Naive thymus-derived CD4-positive, alpha-beta T cell (primary cell): ENCODE measurements at regions not wholly inside any gene's neighbourhood (a gene's known extent, or its start where the extent isn't known, plus 50 kb on each side); places are given as distances from the start of the nearest gene placed in this dataset.

Experiments
- ATAC-seq: fragments of 150-1000 bp; cut with Tn5 transposase; 2 replicates; pipeline ENCODE4 v1.10.0; 2021; ENCODE audit warnings: mild to moderate bottlenecking, moderate library complexity
- CTCF ChIA-PET: fragments of 350-600 bp; sonication (Branson Sonifier 250); formaldehyde crosslinking; loops from one replicate; lab custom pipeline; 2021; ENCODE audit warnings: antibody characterized with exemption; lab: Charles Lee
- POLR2A ChIA-PET: fragments of 350-600 bp; sonication (Branson Sonifier 250); formaldehyde crosslinking; loops from one replicate; lab custom pipeline; 2021; ENCODE audit warnings: antibody characterized with exemption, inconsistent platforms; lab: Charles Lee
- DNase-seq, 9 donors: peaks; one replicate each; pipeline versions ENCODE4 v3.0.0 to v3.0.0-alpha.2; 2020 to 2022; ENCODE audit warnings: mixed read lengths in 1 of 9
- H3K27ac ChIP-seq: one replicate; pipeline ENCODE4 v1.7.0; 2013; ENCODE audit warnings: mild to moderate bottlenecking, low read depth, low read length, moderate library complexity
- H3K27me3 ChIP-seq, 2 donors: one replicate each; pipeline ENCODE4 v1.7.0; 2013; ENCODE audit warnings: low read length in 2 of 2, mild to moderate bottlenecking in 2 of 2, moderate library complexity in 2 of 2; ENCODE audit not compliant: control insufficient read depth in 2 of 2, insufficient read depth in 2 of 2
- H3K36me3 ChIP-seq, 3 experiments: 1 replicate in 2 of 3; 2 replicates in 1 of 3; pipeline ENCODE4 v1.7.0; 2013; ENCODE audit warnings: low read length in 3 of 3, mild to moderate bottlenecking in 3 of 3, moderate library complexity in 1 of 3; ENCODE audit not compliant: insufficient read depth in 3 of 3, control insufficient read depth in 2 of 3
- H3K4me1 ChIP-seq, 2 donors: one replicate each; pipeline ENCODE4 v1.7.0; 2013; ENCODE audit warnings: low read length in 2 of 2, mild to moderate bottlenecking in 2 of 2, moderate library complexity in 1 of 2; ENCODE audit not compliant: control insufficient read depth in 2 of 2, insufficient read depth in 2 of 2
- H3K4me3 ChIP-seq: 2 replicates; pipeline ENCODE4 v1.7.0; 2013; ENCODE audit warnings: mild to moderate bottlenecking, low read length
- H3K9me3 ChIP-seq, 3 experiments: 1 replicate in 2 of 3; 2 replicates in 1 of 3; pipeline ENCODE4 v1.7.0; 2013; ENCODE audit warnings: low read length in 3 of 3; ENCODE audit not compliant: control insufficient read depth in 2 of 3
- H3K27ac Mint-ChIP-seq, 9 donors: one replicate each; pipeline ENCODE4 v1.8.0; 2020 to 2022; ENCODE audit warnings: mixed read lengths in 9 of 9, mild to moderate bottlenecking in 8 of 9, moderate library complexity in 5 of 9, inconsistent platforms in 2 of 9
- H3K27me3 Mint-ChIP-seq, 5 donors: one replicate each; pipeline ENCODE4 v1.8.0; 2021 to 2022; ENCODE audit warnings: mixed read lengths in 5 of 5, mild to moderate bottlenecking in 1 of 5
- H3K36me3 Mint-ChIP-seq, 5 donors: one replicate each; pipeline ENCODE4 v1.8.0; 2020 to 2022; ENCODE audit warnings: mixed read lengths in 5 of 5, mild to moderate bottlenecking in 3 of 5, inconsistent platforms in 1 of 5
- H3K4me1 Mint-ChIP-seq, 7 donors: one replicate each; pipeline ENCODE4 v1.8.0; 2020 to 2022; ENCODE audit warnings: mixed read lengths in 7 of 7, mild to moderate bottlenecking in 3 of 7, inconsistent platforms in 1 of 7
- H3K4me3 Mint-ChIP-seq, 10 donors: one replicate each; pipeline ENCODE4 v1.8.0; 2020 to 2022; ENCODE audit warnings: mild to moderate bottlenecking in 10 of 10, mixed read lengths in 10 of 10, moderate library complexity in 6 of 10, inconsistent platforms in 2 of 10
- H3K9me3 Mint-ChIP-seq, 11 donors: one replicate each; pipeline ENCODE4 v1.8.0; 2020 to 2022; ENCODE audit warnings: mixed read lengths in 11 of 11, mild to moderate bottlenecking in 4 of 11, inconsistent platforms in 1 of 11, moderate library complexity in 1 of 11
- intact Hi-C, 2 donors: fragments of 100-400 bp; cut with micrococcal nuclease; formaldehyde crosslinking; loops; one replicate each; pipeline ENCODE4 v1.15.1; 2023

DNA sequence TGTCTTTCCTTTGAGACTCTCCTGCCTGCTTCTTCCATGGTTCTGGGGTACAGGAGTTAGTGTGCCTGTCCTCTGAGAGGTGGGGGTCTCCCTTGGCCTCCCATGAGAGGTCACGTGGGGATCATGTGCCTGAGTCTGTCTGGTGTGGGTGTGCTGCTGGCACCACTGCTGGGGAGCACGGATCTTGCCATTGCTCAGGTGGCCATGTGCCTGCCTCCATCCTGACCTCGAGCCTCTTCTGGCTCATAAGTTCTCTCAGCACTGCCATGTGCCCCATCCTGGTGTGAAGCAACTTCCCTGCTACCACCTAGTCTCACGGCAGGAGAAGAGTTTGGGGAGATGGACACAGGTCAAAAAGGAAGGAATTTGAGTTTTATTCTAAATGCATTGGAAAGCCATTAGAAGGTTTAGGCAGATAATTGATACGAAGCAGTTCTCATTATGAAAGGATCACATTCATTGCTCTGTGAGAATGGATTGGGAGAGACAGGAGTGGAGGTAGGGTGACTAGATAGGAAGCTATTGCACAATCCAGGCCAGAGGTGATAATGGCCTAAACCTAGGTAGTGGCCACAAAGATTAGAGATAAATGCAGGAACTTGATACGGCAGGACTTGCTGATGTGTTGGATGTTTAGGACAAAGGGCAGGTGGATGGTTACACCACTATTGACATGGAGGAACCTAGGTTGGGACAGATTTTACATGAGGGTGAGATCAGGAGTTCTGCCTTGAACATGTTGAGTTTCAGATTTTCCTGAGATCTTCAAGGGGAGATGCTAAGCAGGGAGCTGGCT is 173.0 kb upstream of the RORA start:
- no peak for DNase-seq
- ATAC-seq: no peak
- no peaks in the 10 kb centered on the region for H3K9me3 ChIP-seq
- peaks cover 0 to 5% (median 0%) of the 10 kb centered on the region in 7 donors for H3K4me1 Mint-ChIP-seq
- H3K27me3 ChIP-seq: no peaks in the 10 kb centered on the region
- no peaks in the 10 kb centered on the region for H3K4me1 ChIP-seq
- CTCF ChIA-PET: no interaction called here
- no peak overlapping the region for H3K4me3 ChIP-seq
- H3K27ac ChIP-seq: no peak overlapping the region
- H3K27ac Mint-ChIP-seq: no peak overlapping the region
- peaks cover 8 to 36% (median 14%) of the 10 kb centered on the region in 5 donors for H3K27me3 Mint-ChIP-seq
- H3K36me3 Mint-ChIP-seq: no peaks in the 10 kb centered on the region
- no peaks in the 10 kb centered on the region for H3K36me3 ChIP-seq
- no peak overlapping the region for H3K4me3 Mint-ChIP-seq
- peaks cover 0 to 6% (median 0%) of the 10 kb centered on the region in 11 donors for H3K9me3 Mint-ChIP-seq
- POLR2A ChIA-PET: no interaction called here
- intact Hi-C loops: no loop called here

DNA sequence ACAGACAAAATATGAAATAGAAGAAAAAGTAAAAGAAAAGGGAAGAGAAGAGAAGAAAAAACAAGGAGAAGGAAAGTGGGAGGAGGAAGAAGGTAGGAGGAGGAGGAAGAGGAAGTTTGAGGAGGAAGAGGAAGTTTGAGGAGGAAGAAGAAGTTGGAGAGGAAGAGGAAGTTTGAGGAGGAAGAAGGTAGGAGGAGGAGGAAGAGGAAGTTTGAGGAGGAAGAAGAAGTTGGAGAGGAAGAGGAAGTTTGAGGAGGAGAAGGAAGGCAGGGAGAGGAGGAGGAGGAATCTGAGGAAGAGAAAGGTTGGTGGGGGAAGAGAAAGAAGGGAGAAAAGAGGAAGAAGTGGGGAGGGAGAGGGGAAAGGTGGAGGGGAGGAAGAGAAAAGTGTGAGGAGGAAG is 169.2 kb upstream of the RORA start:
- no peak for DNase-seq
- Mint-ChIP-seq H3K27me3 (peaks cover 7 to 30% (median 11%) of the 10 kb centered on the region in 5 donors), H3K9me3 (peaks cover 0 to 6% (median 0%) of the 10 kb centered on the region in 11 donors), H3K27ac (no peak overlapping the region), H3K36me3 (no peaks in the 10 kb centered on the region), H3K4me3 (no peak overlapping the region), H3K4me1 (peaks cover 0 to 1% (median 0%) of the 10 kb centered on the region in 7 donors)
- no peaks in the 10 kb centered on the region for H3K4me1 ChIP-seq
- H3K36me3 ChIP-seq: no peaks in the 10 kb centered on the region
- no peaks in the 10 kb centered on the region for H3K27me3 ChIP-seq
- ChIA-PET POLR2A (no interaction called here), CTCF (no interaction called here)
- no peak overlapping the region for H3K27ac ChIP-seq
- no peaks in the 10 kb centered on the region for H3K9me3 ChIP-seq
- no peak for ATAC-seq
- intact Hi-C loops: no loop called here
- no peak overlapping the region for H3K4me3 ChIP-seq

DNA sequence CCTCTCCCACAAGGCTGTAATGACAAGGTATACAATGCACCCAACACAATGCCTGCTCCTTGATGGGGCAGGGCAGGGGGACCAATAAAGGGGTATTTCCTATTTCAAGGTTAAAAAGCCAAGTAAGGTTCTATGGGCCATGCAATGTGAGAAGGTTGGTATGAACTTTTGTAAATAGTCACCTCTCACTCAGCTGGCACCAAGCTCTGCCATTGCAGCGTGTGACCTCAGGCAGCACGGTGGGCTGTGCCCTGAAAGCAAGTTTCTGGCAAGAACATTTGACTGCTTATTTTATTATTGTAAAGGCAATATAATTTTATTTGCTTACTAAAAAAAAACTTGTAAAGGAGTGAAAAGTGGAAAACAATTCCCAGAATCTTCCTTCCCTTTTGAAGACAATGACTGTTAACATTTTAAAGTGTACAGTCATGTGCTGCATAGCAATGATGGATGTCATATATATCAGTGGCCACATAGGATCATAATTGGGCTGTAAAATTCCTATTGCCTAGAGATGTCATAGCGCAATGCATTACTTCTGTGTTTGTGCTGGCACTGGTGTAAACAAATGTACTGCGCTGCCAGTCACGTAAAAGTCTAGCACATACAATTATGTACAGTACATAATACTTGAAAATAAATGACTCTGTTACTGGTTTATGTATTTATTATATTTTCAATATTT is 167.3 kb upstream of the RORA start:
- peaks cover 0 to 5% (median 0%) of the 10 kb centered on the region in 11 donors for H3K9me3 Mint-ChIP-seq
- H3K9me3 ChIP-seq: no peaks in the 10 kb centered on the region
- no peaks in the 10 kb centered on the region for H3K4me1 ChIP-seq
- no peak overlapping the region for H3K27ac ChIP-seq
- H3K36me3 Mint-ChIP-seq: no peaks in the 10 kb centered on the region
- CTCF ChIA-PET: no interaction called here
- DNase-seq (no peak), ATAC-seq (no peak)
- intact Hi-C loops: no loop called here
- H3K4me1 Mint-ChIP-seq: peaks cover 0 to 1% (median 0%) of the 10 kb centered on the region in 7 donors
- POLR2A ChIA-PET: no interaction called here
- H3K27me3 ChIP-seq: no peaks in the 10 kb centered on the region
- H3K36me3 ChIP-seq: no peaks in the 10 kb centered on the region
- no peak overlapping the region for H3K4me3 ChIP-seq
- peaks cover 0 to 26% (median 11%) of the 10 kb centered on the region in 5 donors for H3K27me3 Mint-ChIP-seq
- no peak overlapping the region for H3K4me3 Mint-ChIP-seq
- H3K27ac Mint-ChIP-seq: no peak overlapping the region

DNA sequence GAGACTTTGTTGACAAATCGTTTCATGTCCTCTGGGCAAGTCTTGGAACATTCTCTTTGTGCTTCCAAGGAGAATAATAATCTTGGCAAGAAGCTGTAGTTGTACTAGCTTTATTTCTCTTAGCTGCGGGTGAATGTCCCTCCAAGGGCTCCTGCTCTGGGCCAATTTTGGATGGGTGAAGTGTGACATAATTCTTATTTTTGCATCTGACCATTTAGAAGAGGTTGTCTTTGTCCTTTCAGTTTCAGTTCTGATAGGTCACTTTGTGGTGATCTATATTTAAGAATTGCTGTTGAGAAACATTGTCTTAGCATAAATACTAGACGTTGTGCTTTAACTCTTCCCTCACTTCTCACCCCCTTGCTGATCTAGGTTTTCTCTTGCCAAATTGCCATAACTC is 164.8 kb upstream of the RORA start:
- intact Hi-C loops: no loop called here
- ATAC-seq (no peak), DNase-seq (no peak)
- Mint-ChIP-seq H3K27me3 (peaks cover 0 to 30% (median 12%) of the 10 kb centered on the region in 5 donors), H3K4me3 (no peak overlapping the region), H3K4me1 (peaks cover 0 to 6% (median 0%) of the 10 kb centered on the region in 7 donors), H3K36me3 (no peaks in the 10 kb centered on the region), H3K27ac (no peak overlapping the region), H3K9me3 (peaks cover 0 to 5% (median 0%) of the 10 kb centered on the region in 11 donors)
- Histone ChIP-seq H3K9me3 (no peaks in the 10 kb centered on the region), H3K4me3 (no peak overlapping the region), H3K4me1 (no peaks in the 10 kb centered on the region), H3K27me3 (no peaks in the 10 kb centered on the region), H3K27ac (no peak overlapping the region), H3K36me3 (no peaks in the 10 kb centered on the region)
- ChIA-PET POLR2A (no interaction called here), CTCF (no interaction called here)

DNA sequence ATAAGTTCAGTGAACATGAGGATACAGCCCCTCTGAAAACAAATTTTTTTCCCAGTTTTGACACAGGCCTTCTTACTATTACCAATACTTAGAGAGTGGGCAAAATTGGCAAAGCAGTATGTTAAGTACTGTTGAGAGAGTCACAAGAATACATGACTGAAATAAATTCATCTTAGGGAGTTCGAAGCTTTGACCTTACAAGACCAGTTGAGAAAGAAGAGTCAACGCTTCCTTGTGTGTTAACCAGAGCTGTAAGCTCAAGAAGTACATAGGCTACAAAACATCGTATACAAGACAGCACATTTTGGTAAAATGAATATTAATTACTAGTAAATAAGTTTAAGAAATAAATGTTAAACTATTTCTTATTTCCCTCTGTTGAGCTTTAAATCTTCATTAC is 164.4 kb upstream of the RORA start:
- no peak for ATAC-seq
- CTCF ChIA-PET: no interaction called here
- intact Hi-C loops: no loop called here
- no peaks in the 10 kb centered on the region for H3K27me3 ChIP-seq
- no peak overlapping the region for H3K4me3 Mint-ChIP-seq
- no peak overlapping the region for H3K27ac ChIP-seq
- peaks cover 0 to 9% (median under 1%) of the 10 kb centered on the region in 11 donors for H3K9me3 Mint-ChIP-seq
- peaks cover 0 to 30% (median 12%) of the 10 kb centered on the region in 5 donors for H3K27me3 Mint-ChIP-seq
- POLR2A ChIA-PET: no interaction called here
- no peaks in the 10 kb centered on the region for H3K36me3 ChIP-seq
- H3K4me1 Mint-ChIP-seq: peaks cover 0 to 6% (median 0%) of the 10 kb centered on the region in 7 donors
- DNase-seq: no peak
- no peak overlapping the region for H3K27ac Mint-ChIP-seq
- no peaks in the 10 kb centered on the region for H3K9me3 ChIP-seq
- H3K36me3 Mint-ChIP-seq: no peaks in the 10 kb centered on the region
- no peaks in the 10 kb centered on the region for H3K4me1 ChIP-seq
- no peak overlapping the region for H3K4me3 ChIP-seq

DNA sequence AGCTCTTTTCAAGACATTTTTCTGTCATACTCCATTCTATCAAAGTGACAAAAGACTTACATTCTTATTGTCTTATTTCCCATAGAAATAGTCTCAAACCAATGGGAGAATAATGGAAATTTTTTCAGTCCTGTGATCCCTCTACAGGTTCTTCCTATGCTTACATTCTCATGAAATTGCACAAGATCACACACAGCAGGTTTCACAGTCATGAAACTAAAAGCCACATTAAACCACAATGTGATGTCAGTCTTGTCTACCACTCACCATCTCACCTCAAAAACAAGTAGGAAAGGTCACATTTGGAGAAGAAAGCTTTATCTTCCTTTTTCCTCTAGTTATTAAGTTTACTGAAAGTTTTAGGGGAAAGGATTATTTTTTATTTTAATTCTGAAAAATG is 161.0 kb upstream of the RORA start:
- Mint-ChIP-seq H3K27me3 (peaks cover 13 to 34% (median 25%) of the 10 kb centered on the region in 5 donors), H3K36me3 (peaks cover 0 to under 1% (median 0%) of the 10 kb centered on the region in 5 donors), H3K4me3 (no peak overlapping the region), H3K4me1 (peaks cover 0 to 6% (median 0%) of the 10 kb centered on the region in 7 donors), H3K9me3 (peaks cover 0 to 18% (median 6%) of the 10 kb centered on the region in 11 donors), H3K27ac (no peak overlapping the region)
- ChIA-PET POLR2A (no interaction called here), CTCF (no interaction called here)
- ATAC-seq: no peak
- intact Hi-C loops: no loop called here
- Histone ChIP-seq H3K27ac (no peak overlapping the region), H3K4me3 (no peak overlapping the region), H3K27me3 (peaks cover 0 to under 1% of the 10 kb centered on the region in 2 donors), H3K4me1 (no peaks in the 10 kb centered on the region), H3K9me3 (no peaks in the 10 kb centered on the region), H3K36me3 (no peaks in the 10 kb centered on the region)
- no peak for DNase-seq
